ENCODE measurements at regions not wholly inside any gene's neighbourhood (a gene's known extent, or its start where the extent isn't known, plus 50 kb on each side); places are given as distances from the start of the nearest gene placed in this dataset.
"Not testable (repeated sequence)": the region's sequence is repeated elsewhere in the genome, so short reads cannot be mapped to it uniquely, and the experiment has no call there.

GRCh38 chr20:26250249-26251114 lies 553.8 kb upstream of the ZNF337 start:
- H3K9me3 ChIP-seq; H3K4me1 ChIP-seq; in situ Hi-C loops (cut with MboI; ENCODE audit: low pct_ligation_motif_present in 1 of 4, low pct_unique_long_range_greater_than_20kb in 1 of 4, low sequenced_read_pairs in 3 of 4); H3K36me3 ChIP-seq; intact Hi-C loops (cut with DNase I; ENCODE audit: low total_unique reads); H3K27ac ChIP-seq; H3K27me3 ChIP-seq; H3K4me3 ChIP-seq; DNase-seq: not testable (repeated sequence)
- WGBS, 2 donors (ENCODE audit: low coverage in 1 of 2): 92 to 100% methylated on average over 2 to 26 of the region's 26 CpGs

DNA sequence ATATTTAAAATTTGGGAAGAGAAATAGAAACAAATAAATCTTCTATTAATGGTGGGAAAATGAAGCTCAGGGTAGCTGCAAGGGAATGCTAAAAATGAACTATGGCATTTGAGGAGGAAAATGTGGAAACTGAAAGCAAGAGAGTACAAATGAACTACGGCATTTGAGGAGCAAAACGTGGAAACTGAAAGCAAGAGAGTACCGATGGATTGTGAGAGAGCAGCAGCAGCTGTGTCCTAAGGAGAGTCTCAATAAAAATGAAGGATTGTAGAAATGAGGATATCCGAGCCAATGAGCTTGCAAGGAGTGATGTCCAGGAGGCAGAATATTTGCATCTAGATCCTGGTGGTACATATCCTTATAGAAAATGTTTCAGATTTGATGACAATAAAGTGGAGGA lies 547.1 kb upstream of the ZNF337 start:
- Histone ChIP-seq H3K27ac (no peak overlapping the region), H3K4me1 (no peaks in the 10 kb centered on the region), H3K4me3 (no peak overlapping the region), H3K27me3 (no peaks in the 10 kb centered on the region), H3K9me3 (peaks cover 0 to 5% of the 10 kb centered on the region in 2 donors), H3K36me3 (no peaks in the 10 kb centered on the region)
- intact Hi-C loops (cut with DNase I; ENCODE audit: low total_unique reads) (no loop called here), in situ Hi-C loops (cut with MboI; ENCODE audit: low pct_ligation_motif_present in 1 of 4, low pct_unique_long_range_greater_than_20kb in 1 of 4, low sequenced_read_pairs in 3 of 4) (no loop called here)
- DNase-seq: no peak
- WGBS, 2 donors (ENCODE audit: low coverage in 1 of 2): 62 to 72% methylated on average over 4 of the region's 4 CpGs
- TF ChIP-seq POLR2AphosphoS5 (IDR thresholded peaks at IDR 0.05): no peak
- TF ChIP-seq EP300 (IDR thresholded peaks at IDR 0.05; ENCODE audit: low read depth): no peak
- TF ChIP-seq POLR2A (IDR thresholded peaks at IDR 0.05): no peak
- TF ChIP-seq CTCF (IDR thresholded peaks at IDR 0.05): no peak

DNA sequence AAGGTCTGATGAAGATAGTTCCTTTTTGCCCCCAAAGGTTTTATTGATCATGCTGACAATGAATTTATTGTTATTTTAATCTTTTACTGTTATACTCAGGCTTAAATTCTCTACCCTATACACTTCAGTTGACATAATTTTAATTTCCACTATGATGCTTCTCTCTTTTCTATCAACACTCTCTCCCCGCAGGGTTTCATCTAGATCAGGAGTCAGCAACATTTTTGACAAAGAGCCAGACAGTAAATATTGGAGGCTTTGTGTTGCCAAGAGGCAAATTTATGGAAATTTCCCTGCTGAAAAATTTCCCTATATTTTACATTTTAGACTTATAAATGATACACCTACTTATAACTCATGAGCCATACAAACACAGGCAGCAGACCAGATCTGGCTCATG lies 524.0 kb upstream of the ZNF337 start:
- H3K27me3 ChIP-seq; in situ Hi-C loops (cut with MboI; ENCODE audit: low pct_ligation_motif_present in 1 of 4, low pct_unique_long_range_greater_than_20kb in 1 of 4, low sequenced_read_pairs in 3 of 4); intact Hi-C loops (cut with DNase I; ENCODE audit: low total_unique reads); H3K27ac ChIP-seq; DNase-seq; H3K4me3 ChIP-seq; H3K36me3 ChIP-seq; H3K4me1 ChIP-seq; H3K9me3 ChIP-seq: not testable (repeated sequence)
- 55 to 63% methylated on average over 1 of the region's 1 CpG for WGBS, 2 donors (ENCODE audit: low coverage in 1 of 2)

DNA sequence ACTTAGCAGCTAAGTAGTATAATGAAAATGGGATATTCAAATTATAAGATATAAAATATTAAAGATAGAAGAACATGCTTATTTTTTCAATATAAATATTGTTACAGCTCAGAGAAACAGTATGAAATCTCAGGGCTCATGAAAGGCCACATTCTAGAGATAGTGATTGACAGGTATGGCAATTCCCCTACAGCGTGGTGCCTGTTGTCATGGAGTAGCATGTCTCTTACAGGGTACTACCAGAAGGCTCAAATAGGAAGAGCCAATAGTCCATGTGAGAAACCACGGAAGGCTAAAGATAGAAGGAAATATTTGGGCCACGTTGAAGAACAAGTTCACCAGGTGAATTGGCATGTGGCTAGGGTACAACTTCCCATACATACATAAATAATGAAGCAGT lies 522.9 kb upstream of the ZNF337 start:
- H3K27me3 ChIP-seq; H3K4me1 ChIP-seq; in situ Hi-C loops (cut with MboI; ENCODE audit: low pct_ligation_motif_present in 1 of 4, low pct_unique_long_range_greater_than_20kb in 1 of 4, low sequenced_read_pairs in 3 of 4); H3K4me3 ChIP-seq; H3K36me3 ChIP-seq; intact Hi-C loops (cut with DNase I; ENCODE audit: low total_unique reads); DNase-seq; H3K9me3 ChIP-seq; H3K27ac ChIP-seq: not testable (repeated sequence)
- WGBS, 2 donors (ENCODE audit: low coverage in 1 of 2): 76 to 79% methylated on average over 3 of the region's 3 CpGs

- intact Hi-C loops (cut with DNase I; ENCODE audit: low total_unique reads): no loop called here
- Histone ChIP-seq H3K27me3 (no peaks in the 10 kb centered on the region), H3K36me3 (no peaks in the 10 kb centered on the region), H3K9me3 (no peaks in the 10 kb centered on the region), H3K4me3 (no peak overlapping the region), H3K27ac (no peak overlapping the region), H3K4me1 (no peaks in the 10 kb centered on the region)
- TF ChIP-seq POLR2A (IDR thresholded peaks at IDR 0.05): no peak
- in situ Hi-C loops (cut with MboI; ENCODE audit: low pct_ligation_motif_present in 1 of 4, low pct_unique_long_range_greater_than_20kb in 1 of 4, low sequenced_read_pairs in 3 of 4): no loop called here
- DNase-seq: no peak
- WGBS, 2 donors (ENCODE audit: low coverage in 1 of 2): 73 to 80% methylated on average over 3 of the region's 3 CpGs
Observed at GRCh38 chr20:26218301-26218700, 521.6 kb upstream of the ZNF337 start.

GRCh38 chr20:26216025-26216424 lies 519.4 kb upstream of the ZNF337 start:
- H3K27me3 ChIP-seq: no peaks in the 10 kb centered on the region
- H3K4me3 ChIP-seq: no peak overlapping the region
- 14 to 15% methylated on average over 1 of the region's 1 CpG for WGBS, 2 donors (ENCODE audit: low coverage in 1 of 2)
- no peak overlapping the region for H3K27ac ChIP-seq
- in situ Hi-C loops (cut with MboI; ENCODE audit: low pct_ligation_motif_present in 1 of 4, low pct_unique_long_range_greater_than_20kb in 1 of 4, low sequenced_read_pairs in 3 of 4) (no loop called here), intact Hi-C loops (cut with DNase I; ENCODE audit: low total_unique reads) (no loop called here)
- H3K36me3 ChIP-seq: no peaks in the 10 kb centered on the region
- no peak for TF ChIP-seq POLR2AphosphoS5 (IDR thresholded peaks at IDR 0.05)
- TF ChIP-seq POLR2A (IDR thresholded peaks at IDR 0.05): no peak
- TF ChIP-seq CTCF (IDR thresholded peaks at IDR 0.05): no peak
- TF ChIP-seq EP300 (IDR thresholded peaks at IDR 0.05; ENCODE audit: low read depth): no peak
- no peaks in the 10 kb centered on the region for H3K4me1 ChIP-seq
- H3K9me3 ChIP-seq: no peaks in the 10 kb centered on the region
- no peak for DNase-seq

Measured in transverse colon (tissue), 4 donors.